Astrocyte of the spinal cord (primary cell): ENCODE measurements at regions not wholly inside any gene's neighbourhood (a gene's known extent, or its start where the extent isn't known, plus 50 kb on each side); places are given as distances from the start of the nearest gene placed in this dataset.
A peak's percentile ranks its signal among the peaks of the same experiment; 100 is the strongest.

ENCODE experiments used
- DNase-seq: peaks from one replicate; pipeline ENCODE4 v3.0.0; 2011; ENCODE audit warnings: low read depth, low spot score
- H3K4me3 ChIP-seq: 2 replicates; pipeline ENCODE4 v1.5.1; 2011; ENCODE audit warnings: low read depth, mild to moderate bottlenecking, low read length, moderate library complexity
- in situ Hi-C: cut with HindIII; loops from 2 replicates; pipeline ENCODE4 v1.10.0; 2017; ENCODE audit warnings: low sequenced_read_pairs
- TF ChIP-seq, protein P1 (sequence below): IDR thresholded peaks from 2 replicates; pipeline ENCODE4 v1.5.1; 2012; ENCODE audit warnings: low read depth, mild to moderate bottlenecking, low read length, inconsistent platforms

DNA sequence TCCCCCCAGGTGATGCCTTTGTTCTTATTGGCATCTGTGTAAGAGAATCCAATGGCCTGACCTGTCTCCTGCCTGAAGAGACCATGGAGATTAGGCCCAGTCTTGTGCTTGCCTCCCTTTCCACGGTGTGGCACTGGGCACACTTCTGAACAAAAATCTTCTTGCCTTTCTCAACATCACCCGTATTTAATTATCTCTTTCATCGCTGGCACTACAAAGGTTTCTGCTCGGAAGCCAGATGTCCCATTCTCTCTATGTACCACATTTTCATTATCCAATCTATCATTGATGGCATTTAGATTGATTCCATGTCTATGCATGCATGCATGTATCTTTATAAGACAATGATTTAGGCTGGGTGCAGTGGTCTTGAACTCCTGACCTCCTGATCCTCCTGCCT, 74.3 kb downstream of the SLC25A15 start:
- TF ChIP-seq, protein P1, sequence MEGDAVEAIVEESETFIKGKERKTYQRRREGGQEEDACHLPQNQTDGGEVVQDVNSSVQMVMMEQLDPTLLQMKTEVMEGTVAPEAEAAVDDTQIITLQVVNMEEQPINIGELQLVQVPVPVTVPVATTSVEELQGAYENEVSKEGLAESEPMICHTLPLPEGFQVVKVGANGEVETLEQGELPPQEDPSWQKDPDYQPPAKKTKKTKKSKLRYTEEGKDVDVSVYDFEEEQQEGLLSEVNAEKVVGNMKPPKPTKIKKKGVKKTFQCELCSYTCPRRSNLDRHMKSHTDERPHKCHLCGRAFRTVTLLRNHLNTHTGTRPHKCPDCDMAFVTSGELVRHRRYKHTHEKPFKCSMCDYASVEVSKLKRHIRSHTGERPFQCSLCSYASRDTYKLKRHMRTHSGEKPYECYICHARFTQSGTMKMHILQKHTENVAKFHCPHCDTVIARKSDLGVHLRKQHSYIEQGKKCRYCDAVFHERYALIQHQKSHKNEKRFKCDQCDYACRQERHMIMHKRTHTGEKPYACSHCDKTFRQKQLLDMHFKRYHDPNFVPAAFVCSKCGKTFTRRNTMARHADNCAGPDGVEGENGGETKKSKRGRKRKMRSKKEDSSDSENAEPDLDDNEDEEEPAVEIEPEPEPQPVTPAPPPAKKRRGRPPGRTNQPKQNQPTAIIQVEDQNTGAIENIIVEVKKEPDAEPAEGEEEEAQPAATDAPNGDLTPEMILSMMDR = no peak
- in situ Hi-C loops = no loop called here
- H3K4me3 ChIP-seq = no peak overlapping the region
- DNase-seq = no peak

DNA sequence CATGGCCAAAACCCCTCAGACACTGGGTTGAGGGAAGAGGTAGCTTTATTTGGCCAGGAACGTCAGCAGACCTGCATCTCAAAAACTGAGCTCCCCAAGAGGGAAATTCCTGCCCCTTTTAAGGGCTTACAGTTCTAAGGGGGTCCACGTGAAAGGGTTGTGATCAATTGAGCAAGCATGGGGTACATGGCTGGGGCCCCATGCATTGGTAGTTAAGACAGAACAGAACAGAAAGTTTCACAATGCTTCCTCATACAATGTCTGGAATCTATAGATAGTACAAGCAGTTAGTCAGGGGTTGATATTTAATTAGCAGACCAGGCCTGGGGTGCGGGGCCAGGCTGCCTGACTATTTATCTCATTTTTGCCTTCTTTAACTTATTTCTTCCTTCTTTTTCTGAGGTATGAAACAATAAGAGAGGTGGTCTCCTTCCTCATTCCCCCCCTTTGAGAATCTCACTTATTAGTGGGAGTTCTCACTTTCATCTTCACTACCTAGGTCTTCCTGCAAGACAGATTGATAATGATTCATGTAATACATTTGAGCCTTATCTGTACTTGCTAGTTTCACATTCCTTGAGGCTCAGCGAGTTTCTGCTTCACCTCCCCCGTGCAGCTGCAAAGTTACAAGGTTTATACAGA, 84.8 kb downstream of the SLC25A15 start:
- no peak overlapping the region for H3K4me3 ChIP-seq
- TF ChIP-seq, protein P1 = no peak
- in situ Hi-C loops = no loop called here
- DNase-seq = peak; percentile 12

DNA sequence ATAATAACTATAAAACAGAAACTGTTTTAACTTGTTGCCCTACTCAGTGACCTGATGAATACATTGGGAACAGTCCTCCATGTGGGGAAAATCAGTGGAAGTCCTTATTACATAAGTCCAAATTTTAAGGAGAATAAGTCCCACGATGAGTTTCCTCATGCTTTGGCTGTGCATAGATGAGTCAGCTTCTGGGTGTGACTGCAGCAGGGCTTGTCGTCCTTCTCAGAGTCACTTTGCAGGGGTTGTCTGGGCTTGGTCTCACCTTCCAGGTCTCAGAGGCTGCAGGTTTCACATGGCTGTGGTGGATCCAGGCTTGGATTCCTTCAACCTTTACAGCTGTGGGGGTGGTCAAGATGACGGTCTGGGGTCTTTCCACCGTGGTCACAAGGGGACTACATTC, 85.6 kb downstream of the SLC25A15 start:
- DNase-seq = no peak
- no peak overlapping the region for H3K4me3 ChIP-seq

DNA sequence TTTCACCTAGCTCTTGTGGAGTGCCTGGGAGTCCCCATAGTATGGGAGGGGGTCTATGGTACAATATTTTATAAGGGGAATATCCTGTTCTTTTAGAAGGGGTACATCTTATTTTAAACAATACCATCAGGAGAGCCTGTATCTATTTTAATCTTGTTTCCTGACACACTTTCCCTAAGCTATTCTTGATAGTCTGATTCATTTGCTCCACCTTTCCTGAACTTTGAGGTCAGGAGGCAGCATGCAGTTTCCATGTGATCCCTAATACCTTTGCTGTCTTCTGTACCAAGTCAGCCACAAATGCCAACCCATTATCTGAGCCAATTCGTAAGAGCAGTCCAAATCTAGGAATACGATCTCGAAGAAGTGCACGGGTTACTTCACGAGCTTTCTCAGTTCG, 86.2 kb downstream of the SLC25A15 start:
- no peak for DNase-seq
- TF ChIP-seq, protein P1 = no peak
- in situ Hi-C loops = no loop called here
- H3K4me3 ChIP-seq = no peak overlapping the region

More for the DNA sequence above, 85.6 kb downstream of the SLC25A15 start:
- in situ Hi-C loops = no loop called here
- TF ChIP-seq, protein P1 = no peak

DNA sequence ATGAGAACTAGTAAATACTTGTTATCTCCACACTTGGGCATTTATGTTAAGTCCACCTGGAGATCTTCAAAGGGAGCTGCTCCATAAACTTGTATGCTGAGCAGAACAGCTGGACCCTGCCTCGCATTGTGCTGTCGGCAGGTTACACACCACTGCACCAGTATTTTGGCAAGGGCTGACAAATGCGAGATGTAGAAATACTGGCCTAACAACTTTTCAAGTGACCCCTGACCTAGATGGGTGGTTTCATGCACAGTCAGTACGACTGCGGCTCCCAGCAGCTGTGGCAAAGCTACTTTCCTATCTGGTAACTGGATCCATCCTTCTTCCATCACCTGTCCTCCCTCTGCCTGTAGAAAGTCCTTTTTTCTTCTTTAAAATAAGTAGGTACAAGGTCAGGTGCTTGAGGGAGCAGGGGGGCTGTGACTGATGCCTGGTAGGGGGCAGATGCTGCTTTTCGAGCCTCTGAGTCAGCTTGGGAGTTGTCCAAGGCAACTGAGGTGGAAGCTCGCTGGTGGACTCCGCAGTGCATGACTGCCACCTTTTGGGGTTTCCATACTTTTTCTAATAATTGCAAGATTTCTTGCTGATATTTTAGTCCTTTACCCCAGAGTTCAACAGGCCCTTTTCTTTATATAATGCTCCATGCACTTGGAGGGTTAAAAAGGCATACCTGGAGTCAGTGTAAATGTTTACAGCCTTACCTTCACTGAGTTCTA, 86.8 kb downstream of the SLC25A15 start:
- no peak overlapping the region for H3K4me3 ChIP-seq
- TF ChIP-seq, protein P1 = no peak
- in situ Hi-C loops = no loop called here
- no peak for DNase-seq

DNA sequence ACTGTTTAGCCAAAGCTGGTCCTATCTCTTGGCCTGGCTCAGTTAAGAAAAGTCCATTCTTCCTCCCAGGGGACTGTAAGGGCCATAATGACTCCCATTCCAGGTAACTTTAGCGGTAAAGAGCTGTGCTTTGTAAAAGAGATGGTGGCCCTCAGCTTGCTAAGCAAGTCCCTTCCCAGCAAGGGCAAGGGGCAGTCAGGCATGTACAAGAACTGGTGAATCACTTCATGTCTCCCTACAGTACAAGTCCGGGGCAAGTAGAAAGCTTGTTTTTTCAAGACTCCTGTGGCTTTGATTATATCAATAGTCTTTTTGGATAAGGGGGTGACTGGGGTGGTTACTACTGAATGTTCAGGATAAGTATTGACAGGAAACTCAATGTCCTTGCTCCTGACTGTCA, 88.9 kb downstream of the SLC25A15 start:
- TF ChIP-seq, protein P1 = no peak
- in situ Hi-C loops = no loop called here
- no peak for DNase-seq
- no peak overlapping the region for H3K4me3 ChIP-seq
